ENCODE measurements at regions not wholly inside any gene's neighbourhood (a gene's known extent, or its start where the extent isn't known, plus 50 kb on each side); places are given as distances from the start of the nearest gene placed in this dataset.

- WGBS (ENCODE audit: insufficient coverage): 81% methylated on average over 2 of the region's 2 CpGs
- peaks cover 2% of the 10 kb centered on the region for H3K27me3 ChIP-seq (ENCODE audit: control insufficient read depth, insufficient read depth, low read length)
- H3K4me3 ChIP-seq (ENCODE audit: low read length): no peak overlapping the region
These were observed 87.2 kb upstream of the ZNF507 start for GRCh38 chr19:32258167-32258566.

GRCh38 chr19:32264568-32264967 lies 80.8 kb upstream of the ZNF507 start:
- peaks cover 3% of the 10 kb centered on the region for H3K27me3 ChIP-seq (ENCODE audit: control insufficient read depth, insufficient read depth, low read length)
- no CpG with 5 or more reads among the region's 7 CpGs for WGBS (ENCODE audit: insufficient coverage)
- no peaks in the 10 kb centered on the region for H3K36me3 ChIP-seq (ENCODE audit: control insufficient read depth, insufficient read depth, low read length)
- DNase-seq: no peak
- no peak overlapping the region for H3K27ac ChIP-seq (ENCODE audit: low read length)
- H3K4me3 ChIP-seq (ENCODE audit: low read length): no peak overlapping the region
- no peaks in the 10 kb centered on the region for H3K4me1 ChIP-seq (ENCODE audit: control insufficient read depth, insufficient read depth, low read length)
- H3K9me3 ChIP-seq (replicated peaks; ENCODE audit: control insufficient read depth, low read depth, low read length): no peaks in the 10 kb centered on the region

More at GRCh38 chr19:32258167-32258566, 87.2 kb upstream of the ZNF507 start:
- Histone ChIP-seq H3K27ac (ENCODE audit: low read length) (no peak overlapping the region), H3K36me3 (ENCODE audit: control insufficient read depth, insufficient read depth, low read length) (no peaks in the 10 kb centered on the region), H3K9me3 (replicated peaks; ENCODE audit: control insufficient read depth, low read depth, low read length) (no peaks in the 10 kb centered on the region), H3K4me1 (ENCODE audit: control insufficient read depth, insufficient read depth, low read length) (no peaks in the 10 kb centered on the region)
- DNase-seq: no peak

- Histone ChIP-seq H3K27me3 (ENCODE audit: control insufficient read depth, insufficient read depth, low read length) (peaks cover 5% of the 10 kb centered on the region), H3K9me3 (replicated peaks; ENCODE audit: control insufficient read depth, low read depth, low read length) (no peaks in the 10 kb centered on the region), H3K27ac (ENCODE audit: low read length) (no peak overlapping the region), H3K4me3 (ENCODE audit: low read length) (no peak overlapping the region), H3K4me1 (ENCODE audit: control insufficient read depth, insufficient read depth, low read length) (no peaks in the 10 kb centered on the region), H3K36me3 (ENCODE audit: control insufficient read depth, insufficient read depth, low read length) (no peaks in the 10 kb centered on the region)
- WGBS (ENCODE audit: insufficient coverage): no CpG with 5 or more reads among the region's 5 CpGs
- DNase-seq: no peak
These were observed 79.4 kb upstream of the ZNF507 start for GRCh38 chr19:32265995-32266394.

- peaks cover 5% of the 10 kb centered on the region for H3K27me3 ChIP-seq (ENCODE audit: control insufficient read depth, insufficient read depth, low read length)
- H3K27ac ChIP-seq (ENCODE audit: low read length): no peak overlapping the region
- H3K36me3 ChIP-seq (ENCODE audit: control insufficient read depth, insufficient read depth, low read length): no peaks in the 10 kb centered on the region
- H3K9me3 ChIP-seq (replicated peaks; ENCODE audit: control insufficient read depth, low read depth, low read length): no peaks in the 10 kb centered on the region
- H3K4me3 ChIP-seq (ENCODE audit: low read length): no peak overlapping the region
- DNase-seq: no peak
- WGBS (ENCODE audit: insufficient coverage): 40% methylated on average over 1 of the region's 5 CpGs
- no peaks in the 10 kb centered on the region for H3K4me1 ChIP-seq (ENCODE audit: control insufficient read depth, insufficient read depth, low read length)
These were observed 79.0 kb upstream of the ZNF507 start for GRCh38 chr19:32266460-32266859.

GRCh38 chr19:32268381-32268780 lies 77.0 kb upstream of the ZNF507 start:
- Histone ChIP-seq H3K27ac (ENCODE audit: low read length) (no peak overlapping the region), H3K4me3 (ENCODE audit: low read length) (no peak overlapping the region), H3K36me3 (ENCODE audit: control insufficient read depth, insufficient read depth, low read length) (no peaks in the 10 kb centered on the region), H3K27me3 (ENCODE audit: control insufficient read depth, insufficient read depth, low read length) (peaks cover 5% of the 10 kb centered on the region), H3K4me1 (ENCODE audit: control insufficient read depth, insufficient read depth, low read length) (no peaks in the 10 kb centered on the region), H3K9me3 (replicated peaks; ENCODE audit: control insufficient read depth, low read depth, low read length) (no peaks in the 10 kb centered on the region)
- WGBS (ENCODE audit: insufficient coverage): 100% methylated on average over 1 of the region's 3 CpGs
- no peak for DNase-seq

- Histone ChIP-seq H3K27ac (ENCODE audit: low read length) (no peak overlapping the region), H3K9me3 (replicated peaks; ENCODE audit: control insufficient read depth, low read depth, low read length) (peaks cover 2% of the 10 kb centered on the region), H3K27me3 (ENCODE audit: control insufficient read depth, insufficient read depth, low read length) (peaks cover 5% of the 10 kb centered on the region), H3K4me3 (ENCODE audit: low read length) (no peak overlapping the region), H3K36me3 (ENCODE audit: control insufficient read depth, insufficient read depth, low read length) (no peaks in the 10 kb centered on the region), H3K4me1 (ENCODE audit: control insufficient read depth, insufficient read depth, low read length) (no peaks in the 10 kb centered on the region)
- whole genome bisulfite sequencing (ENCODE audit: insufficient coverage): 36% methylated on average over 4 of the region's 5 CpGs
- no peak for DNase-seq
These were observed 75.6 kb upstream of the ZNF507 start for GRCh38 chr19:32269831-32270230.

GRCh38 chr19:32273483-32273882 lies 71.9 kb upstream of the ZNF507 start:
- Histone ChIP-seq H3K9me3 (replicated peaks; ENCODE audit: control insufficient read depth, low read depth, low read length) (peaks cover 2% of the 10 kb centered on the region), H3K4me1 (ENCODE audit: control insufficient read depth, insufficient read depth, low read length) (no peaks in the 10 kb centered on the region), H3K27ac (ENCODE audit: low read length) (no peak overlapping the region), H3K27me3 (ENCODE audit: control insufficient read depth, insufficient read depth, low read length) (peaks cover 2% of the 10 kb centered on the region), H3K36me3 (ENCODE audit: control insufficient read depth, insufficient read depth, low read length) (no peaks in the 10 kb centered on the region), H3K4me3 (ENCODE audit: low read length) (no peak overlapping the region)
- DNase-seq: no peak

GRCh38 chr19:32287086-32287485 lies 58.3 kb upstream of the ZNF507 start:
- Histone ChIP-seq H3K27me3 (ENCODE audit: control insufficient read depth, insufficient read depth, low read length) (peaks cover 2% of the 10 kb centered on the region), H3K4me1 (ENCODE audit: control insufficient read depth, insufficient read depth, low read length) (peaks cover 5% of the 10 kb centered on the region), H3K4me3 (ENCODE audit: low read length) (no peak overlapping the region), H3K27ac (ENCODE audit: low read length) (no peak overlapping the region), H3K9me3 (replicated peaks; ENCODE audit: control insufficient read depth, low read depth, low read length) (no peaks in the 10 kb centered on the region), H3K36me3 (ENCODE audit: control insufficient read depth, insufficient read depth, low read length) (no peaks in the 10 kb centered on the region)
- WGBS (ENCODE audit: insufficient coverage): 56% methylated on average over 3 of the region's 4 CpGs
- DNase-seq: no peak

GRCh38 chr19:32287811-32288227 lies 57.6 kb upstream of the ZNF507 start:
- WGBS (ENCODE audit: insufficient coverage): 20% methylated on average over 9 of the region's 12 CpGs
- peak; percentile 89 for DNase-seq
- Histone ChIP-seq H3K27me3 (ENCODE audit: control insufficient read depth, insufficient read depth, low read length) (peaks cover 2% of the 10 kb centered on the region), H3K4me1 (ENCODE audit: control insufficient read depth, insufficient read depth, low read length) (peaks cover 5% of the 10 kb centered on the region), H3K27ac (ENCODE audit: low read length) (no peak overlapping the region), H3K9me3 (replicated peaks; ENCODE audit: control insufficient read depth, low read depth, low read length) (no peaks in the 10 kb centered on the region), H3K36me3 (ENCODE audit: control insufficient read depth, insufficient read depth, low read length) (no peaks in the 10 kb centered on the region), H3K4me3 (ENCODE audit: low read length) (no peak overlapping the region)

GRCh38 chr19:32289566-32290210 lies 55.7 kb upstream of the ZNF507 start:
- Histone ChIP-seq H3K4me1 (ENCODE audit: control insufficient read depth, insufficient read depth, low read length) (peaks cover 5% of the 10 kb centered on the region), H3K9me3 (replicated peaks; ENCODE audit: control insufficient read depth, low read depth, low read length) (no peaks in the 10 kb centered on the region), H3K36me3 (ENCODE audit: control insufficient read depth, insufficient read depth, low read length) (no peaks in the 10 kb centered on the region), H3K27me3 (ENCODE audit: control insufficient read depth, insufficient read depth, low read length) (no peaks in the 10 kb centered on the region), H3K27ac (ENCODE audit: low read length) (no peak overlapping the region), H3K4me3 (ENCODE audit: low read length) (no peak overlapping the region)
- WGBS (ENCODE audit: insufficient coverage): 100% methylated on average over 3 of the region's 4 CpGs
- no peak for DNase-seq

GRCh38 chr19:32291876-32292275 lies 53.5 kb upstream of the ZNF507 start:
- no peak for DNase-seq
- Histone ChIP-seq H3K4me3 (ENCODE audit: low read length) (no peak overlapping the region), H3K27me3 (ENCODE audit: control insufficient read depth, insufficient read depth, low read length) (no peaks in the 10 kb centered on the region), H3K36me3 (ENCODE audit: control insufficient read depth, insufficient read depth, low read length) (no peaks in the 10 kb centered on the region), H3K4me1 (ENCODE audit: control insufficient read depth, insufficient read depth, low read length) (peaks cover 5% of the 10 kb centered on the region), H3K27ac (ENCODE audit: low read length) (no peak overlapping the region), H3K9me3 (replicated peaks; ENCODE audit: control insufficient read depth, low read depth, low read length) (no peaks in the 10 kb centered on the region)
- 64% methylated on average over 5 of the region's 6 CpGs for WGBS (ENCODE audit: insufficient coverage)

All from muscle of leg (tissue), 3 donors.